HFFc6 (cell line): ENCODE measurements at regions not wholly inside any gene's neighbourhood (a gene's known extent, or its start where the extent isn't known, plus 50 kb on each side); places are given as distances from the start of the nearest gene placed in this dataset.

Experiments
- DNase-seq: peaks from one replicate; pipeline ENCODE4 v3.0.0-alpha.2; 2018
- H3K27ac Mint-ChIP-seq: 2 replicates; pipeline ENCODE4 v1.8.0; 2020; ENCODE audit warnings: mild to moderate bottlenecking, mixed read lengths
- H3K27me3 Mint-ChIP-seq: 2 replicates; pipeline ENCODE4 v1.8.0; 2021; ENCODE audit warnings: mild to moderate bottlenecking, moderate library complexity, mixed read lengths; ENCODE audit not compliant: insufficient read depth
- H3K36me3 Mint-ChIP-seq: 2 replicates; pipeline ENCODE4 v1.8.0; 2021; ENCODE audit warnings: low read depth, mixed read lengths
- H3K4me1 Mint-ChIP-seq: 2 replicates; pipeline ENCODE4 v1.8.0; 2020; ENCODE audit warnings: low read depth, mixed read lengths
- H3K4me3 Mint-ChIP-seq: 2 replicates; pipeline ENCODE4 v1.8.0; 2020; ENCODE audit warnings: mild to moderate bottlenecking, moderate library complexity, mixed read lengths
- H3K9me3 Mint-ChIP-seq: 2 replicates; pipeline ENCODE4 v1.8.0; 2020; ENCODE audit warnings: mild to moderate bottlenecking, mixed read lengths
- CTCF ChIP-seq: fragments of 200-600 bp; sonication (generic); IDR thresholded peaks from 2 replicates; pipeline ENCODE4 v1.5.0; 2021; ENCODE audit warnings: antibody characterized with exemption, mild to moderate bottlenecking

GRCh38 chr9:708551-709432 lies 132.7 kb upstream of the DMRT1 start:
- peak overlapping the region; percentile 79 for H3K27ac Mint-ChIP-seq
- no peak for TF ChIP-seq CTCF
- DNase-seq, result no peak
- H3K27me3 Mint-ChIP-seq, result no peaks in the 10 kb centered on the region; the same call in 1 of the 2 replicates
- H3K36me3 Mint-ChIP-seq, result peaks cover 37% of the 10 kb centered on the region
- peak overlapping the region; percentile 90 for H3K4me3 Mint-ChIP-seq
- peaks cover 74% of the 10 kb centered on the region for H3K4me1 Mint-ChIP-seq
- H3K9me3 Mint-ChIP-seq, result no peaks in the 10 kb centered on the region

GRCh38 chr9:710951-711745 lies 130.3 kb upstream of the DMRT1 start:
- no peaks in the 10 kb centered on the region for H3K9me3 Mint-ChIP-seq
- DNase-seq, result no peak
- TF ChIP-seq CTCF, result no peak
- H3K4me1 Mint-ChIP-seq, result peaks cover 83% of the 10 kb centered on the region
- H3K27ac Mint-ChIP-seq, result peak overlapping the region; percentile 75; the same call in 1 of the 2 replicates
- H3K36me3 Mint-ChIP-seq, result peaks cover 43% of the 10 kb centered on the region
- H3K4me3 Mint-ChIP-seq, result no peak overlapping the region; the same call in 1 of the 2 replicates
- no peaks in the 10 kb centered on the region; the same call in 1 of the 2 replicates for H3K27me3 Mint-ChIP-seq

DNA sequence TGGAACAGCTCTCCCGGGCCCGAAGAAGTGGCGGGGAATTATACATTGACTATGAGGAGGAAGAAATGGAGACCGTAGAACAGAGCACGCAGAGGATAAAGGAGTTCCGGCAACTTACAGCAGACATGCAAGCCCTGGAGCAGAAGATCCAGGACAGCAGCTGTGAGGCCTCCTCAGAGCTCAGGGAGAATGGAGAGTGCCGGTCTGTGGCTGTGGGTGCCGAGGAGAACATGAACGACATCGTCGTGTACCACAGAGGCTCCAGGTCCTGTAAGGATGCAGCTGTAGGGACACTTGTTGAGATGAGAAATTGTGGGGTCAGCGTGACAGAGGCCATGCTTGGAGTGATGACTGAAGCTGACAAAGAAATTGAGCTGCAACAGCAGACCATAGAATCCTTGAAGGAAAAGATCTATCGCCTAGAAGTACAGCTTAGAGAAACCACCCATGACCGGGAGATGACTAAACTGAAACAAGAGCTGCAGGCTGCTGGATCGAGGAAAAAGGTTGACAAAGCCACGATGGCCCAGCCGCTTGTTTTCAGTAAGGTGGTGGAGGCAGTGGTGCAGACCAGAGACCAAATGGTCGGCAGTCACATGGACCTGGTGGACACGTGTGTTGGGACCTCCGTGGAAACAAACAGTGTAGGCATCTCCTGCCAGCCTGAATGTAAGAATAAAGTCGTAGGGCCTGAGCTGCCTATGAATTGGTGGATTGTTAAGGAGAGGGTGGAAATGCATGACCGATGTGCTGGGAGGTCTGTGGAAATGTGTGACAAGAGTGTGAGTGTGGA lies 129.5 kb upstream of the DMRT1 start:
- no peak for TF ChIP-seq CTCF
- H3K27ac Mint-ChIP-seq, result peak overlapping the region; percentile 35

GRCh38 chr9:712643-713042 lies 128.9 kb upstream of the DMRT1 start:
- Mint-ChIP-seq H3K36me3 (peaks cover 44% of the 10 kb centered on the region), H3K4me1 (peaks cover 91% of the 10 kb centered on the region), H3K27ac (peak overlapping the region; percentile 51), H3K27me3 (no peaks in the 10 kb centered on the region; the same call in 1 of the 2 replicates), H3K4me3 (no peak overlapping the region), H3K9me3 (no peaks in the 10 kb centered on the region)
- DNase-seq, result no peak
- TF ChIP-seq CTCF, result no peak

More for the DNA sequence above, 129.5 kb upstream of the DMRT1 start:
- H3K4me3 Mint-ChIP-seq, result no peak overlapping the region
- DNase-seq, result no peak
- H3K4me1 Mint-ChIP-seq, result peaks cover 84% of the 10 kb centered on the region
- H3K27me3 Mint-ChIP-seq, result no peaks in the 10 kb centered on the region; the same call in 1 of the 2 replicates
- peaks cover 43% of the 10 kb centered on the region for H3K36me3 Mint-ChIP-seq
- no peaks in the 10 kb centered on the region for H3K9me3 Mint-ChIP-seq

GRCh38 chr9:713091-713490 lies 128.4 kb upstream of the DMRT1 start:
- Mint-ChIP-seq H3K4me3 (peak overlapping the region; percentile 47; the same call in 1 of the 2 replicates), H3K27me3 (no peaks in the 10 kb centered on the region; the same call in 1 of the 2 replicates), H3K27ac (peak overlapping the region; percentile 51), H3K4me1 (peaks cover 95% of the 10 kb centered on the region), H3K9me3 (no peaks in the 10 kb centered on the region), H3K36me3 (peaks cover 48% of the 10 kb centered on the region)
- DNase-seq, result no peak
- no peak for TF ChIP-seq CTCF
